Keratinocyte (primary cell): ENCODE measurements at regions not wholly inside any gene's neighbourhood (a gene's known extent, or its start where the extent isn't known, plus 50 kb on each side); places are given as distances from the start of the nearest gene placed in this dataset.

Experiments
- CTCF ChIP-seq, 3 experiments: IDR thresholded peaks in 1 of 3; conservative IDR thresholded peaks in 1 of 3; optimal IDR thresholded peaks in 1 of 3; 2 replicates in 2 of 3; 3 replicates in 1 of 3; pipeline versions ENCODE3 to v1.5.1; 2011; ENCODE audit warnings: low read length in 3 of 3, mild to moderate bottlenecking in 3 of 3, moderate library complexity in 2 of 3, control low read depth in 1 of 3, inconsistent platforms in 1 of 3; ENCODE audit not compliant: insufficient read depth in 2 of 3; ENCODE audit errors: extremely low read depth in 1 of 3
- EZH2 ChIP-seq: IDR thresholded peaks from one replicate; pipeline ENCODE4 v1.6.1; 2012; ENCODE audit warnings: inconsistent platforms, mild to moderate bottlenecking, low read length, moderate library complexity

GRCh38 chr21:41561701-41562100 lies 53.7 kb upstream of the TMPRSS2 start:
- TF ChIP-seq CTCF (optimal IDR thresholded peaks at IDR 0.05 in 1 of 3, IDR thresholded peaks at IDR 0.05 in 1 of 3, conservative IDR thresholded peaks at IDR 0.05 in 1 of 3; ENCODE audit: extremely low read depth in 1 of 3, insufficient read depth in 2 of 3, low read length in 3 of 3) (no peak), EZH2 (no peak)
